ENCODE measurements at regions not wholly inside any gene's neighbourhood (a gene's known extent, or its start where the extent isn't known, plus 50 kb on each side); places are given as distances from the start of the nearest gene placed in this dataset.

- TF ChIP-seq CEBPB (IDR thresholded peaks at IDR 0.05; ENCODE audit: low read depth), result no peak
- TF ChIP-seq EZH2 (IDR thresholded peaks at IDR 0.05), result no peak
Observed at GRCh38 chr7:41889472-41889871, 186.6 kb upstream of the INHBA start.
